Testis (tissue), 2 donors: ENCODE measurements at regions not wholly inside any gene's neighbourhood (a gene's known extent, or its start where the extent isn't known, plus 50 kb on each side); places are given as distances from the start of the nearest gene placed in this dataset.

Experiments used
- POLR2A ChIP-seq: fragments of 450-650 bp; IDR thresholded peaks from one replicate; pipeline ENCODE4 v1.6.1; 2017; ENCODE audit warnings: antibody characterized with exemption, mild to moderate bottlenecking, moderate library complexity
- TF ChIP-seq, protein P1 (sequence below), 3 experiments: fragments of 450-650 bp in 2 of 3; fragments of 200-600 bp in 1 of 3; sonication (generic) in 1 of 3; IDR thresholded peaks; one replicate each; pipeline ENCODE4 v1.5.1; 2016 to 2019; ENCODE audit warnings: antibody characterized with exemption in 3 of 3, mild to moderate bottlenecking in 2 of 3, moderate library complexity in 1 of 3

DNA sequence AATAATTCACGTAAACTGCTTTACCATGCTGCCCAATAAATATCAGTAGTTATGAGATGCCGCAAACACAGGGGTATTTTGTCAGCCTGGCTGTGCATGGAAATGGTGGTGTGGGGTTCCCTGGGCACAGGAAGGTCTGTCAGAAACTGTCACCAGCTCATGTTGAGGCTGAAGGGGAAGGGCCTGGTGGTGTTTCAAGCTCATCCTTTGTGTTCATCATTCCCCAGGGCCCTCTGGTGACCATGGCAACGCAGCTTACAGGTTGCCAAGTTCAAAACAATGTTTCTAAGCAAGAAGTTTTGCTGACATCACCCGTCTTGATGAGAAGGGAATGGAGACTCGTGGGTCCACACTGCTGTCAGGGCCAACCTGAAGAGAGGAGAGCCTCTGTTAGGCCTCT, 348.9 kb upstream of the C16orf82 start:
- TF ChIP-seq POLR2A: no peak
- TF ChIP-seq, protein P1, sequence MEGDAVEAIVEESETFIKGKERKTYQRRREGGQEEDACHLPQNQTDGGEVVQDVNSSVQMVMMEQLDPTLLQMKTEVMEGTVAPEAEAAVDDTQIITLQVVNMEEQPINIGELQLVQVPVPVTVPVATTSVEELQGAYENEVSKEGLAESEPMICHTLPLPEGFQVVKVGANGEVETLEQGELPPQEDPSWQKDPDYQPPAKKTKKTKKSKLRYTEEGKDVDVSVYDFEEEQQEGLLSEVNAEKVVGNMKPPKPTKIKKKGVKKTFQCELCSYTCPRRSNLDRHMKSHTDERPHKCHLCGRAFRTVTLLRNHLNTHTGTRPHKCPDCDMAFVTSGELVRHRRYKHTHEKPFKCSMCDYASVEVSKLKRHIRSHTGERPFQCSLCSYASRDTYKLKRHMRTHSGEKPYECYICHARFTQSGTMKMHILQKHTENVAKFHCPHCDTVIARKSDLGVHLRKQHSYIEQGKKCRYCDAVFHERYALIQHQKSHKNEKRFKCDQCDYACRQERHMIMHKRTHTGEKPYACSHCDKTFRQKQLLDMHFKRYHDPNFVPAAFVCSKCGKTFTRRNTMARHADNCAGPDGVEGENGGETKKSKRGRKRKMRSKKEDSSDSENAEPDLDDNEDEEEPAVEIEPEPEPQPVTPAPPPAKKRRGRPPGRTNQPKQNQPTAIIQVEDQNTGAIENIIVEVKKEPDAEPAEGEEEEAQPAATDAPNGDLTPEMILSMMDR (IDR thresholded peaks at IDR 0.05): no peak
